ELR (cell line): ENCODE measurements at regions not wholly inside any gene's neighbourhood (a gene's known extent, or its start where the extent isn't known, plus 50 kb on each side); places are given as distances from the start of the nearest gene placed in this dataset.

Source experiments
- DNase-seq: peaks from one replicate; pipeline ENCODE4 v3.0.0-alpha.2; 2015; ENCODE audit warnings: low read depth

DNA sequence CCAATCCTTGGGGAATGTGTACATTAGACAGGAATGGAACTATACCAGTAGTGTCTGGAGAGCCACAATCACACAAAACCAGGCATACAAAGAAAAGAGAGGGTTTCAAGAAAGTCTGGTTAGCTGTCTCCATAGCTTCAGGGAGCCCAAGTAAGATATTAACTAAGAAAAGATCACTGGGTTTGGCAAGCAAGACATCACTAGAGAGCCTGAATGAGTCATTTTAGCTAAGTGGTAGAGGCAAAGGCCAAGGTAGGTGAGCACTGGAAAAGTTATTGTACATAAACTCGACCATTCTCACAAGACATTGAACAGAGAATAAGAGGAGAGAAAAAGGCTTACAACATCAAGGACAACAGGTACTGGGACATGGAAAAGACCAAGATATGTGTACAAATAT lies 143.8 kb upstream of the ARL4C start:
- DNase-seq, result no peak

GRCh38 chr2:234638966-234639365 lies 142.1 kb upstream of the ARL4C start:
- DNase-seq, result no peak

DNA sequence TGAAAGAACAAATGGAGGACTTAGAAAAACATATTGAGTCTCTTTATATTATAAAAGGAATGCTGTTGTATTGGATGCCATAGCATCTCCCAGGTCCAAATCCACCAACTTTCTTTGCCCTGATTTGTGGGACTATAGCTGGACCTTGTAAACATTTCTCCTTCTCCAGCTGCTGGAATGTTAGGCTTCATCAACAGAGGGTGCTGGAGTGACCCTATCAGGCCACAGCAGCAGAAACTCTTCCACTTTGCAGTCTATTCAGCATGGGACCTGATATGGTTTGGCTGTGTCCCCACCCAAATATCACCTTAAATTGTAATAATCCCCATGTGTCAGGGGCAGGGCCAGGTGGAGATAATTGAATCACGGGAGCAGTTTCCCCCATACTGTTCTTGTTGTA lies 138.4 kb upstream of the ARL4C start:
- DNase-seq, result no peak

- DNase-seq, result no peak
These were observed 136.8 kb upstream of the ARL4C start for GRCh38 chr2:234633581-234634230.

DNA sequence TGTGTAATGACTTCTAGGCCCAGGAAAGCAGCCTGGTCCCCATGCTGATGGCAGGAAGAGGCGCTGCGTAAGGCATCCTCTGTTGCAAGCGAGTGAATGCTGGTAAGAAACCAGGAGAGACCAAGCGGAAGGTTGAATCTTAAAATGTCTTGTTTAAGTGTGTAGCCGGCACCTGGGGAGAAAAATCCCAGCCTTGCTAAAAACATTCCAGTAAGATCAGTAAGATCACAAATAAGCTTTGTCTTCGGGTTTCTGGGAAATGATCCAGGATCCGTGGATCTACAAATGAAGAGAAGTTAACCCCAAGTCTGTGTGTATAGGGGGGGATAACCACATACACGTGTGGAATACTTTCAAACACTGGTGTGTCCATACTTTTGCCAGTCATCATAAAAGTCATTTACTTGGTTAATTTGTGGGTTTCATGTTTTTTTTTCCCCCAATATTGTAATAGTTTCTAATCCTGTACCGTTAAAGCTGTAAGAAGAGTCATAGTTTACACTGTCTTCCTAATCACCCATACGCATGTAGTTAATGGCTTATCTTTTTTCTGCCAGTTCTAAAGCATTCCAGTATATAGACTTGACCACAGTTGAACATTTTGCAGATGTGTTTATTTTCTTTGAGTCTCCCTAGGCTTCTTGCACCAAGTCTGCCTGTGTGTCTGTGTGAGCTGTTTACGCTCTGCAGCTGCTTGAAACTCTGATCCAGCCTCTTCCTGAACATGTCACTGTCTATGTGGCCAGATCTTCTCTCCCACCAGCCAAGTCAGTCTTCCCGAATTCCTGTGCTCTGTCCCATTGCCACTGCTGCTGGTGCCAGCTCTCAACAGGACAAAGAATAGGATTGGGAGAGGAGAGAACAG lies 135.9 kb upstream of the ARL4C start:
- peak; percentile 46 for DNase-seq

DNA sequence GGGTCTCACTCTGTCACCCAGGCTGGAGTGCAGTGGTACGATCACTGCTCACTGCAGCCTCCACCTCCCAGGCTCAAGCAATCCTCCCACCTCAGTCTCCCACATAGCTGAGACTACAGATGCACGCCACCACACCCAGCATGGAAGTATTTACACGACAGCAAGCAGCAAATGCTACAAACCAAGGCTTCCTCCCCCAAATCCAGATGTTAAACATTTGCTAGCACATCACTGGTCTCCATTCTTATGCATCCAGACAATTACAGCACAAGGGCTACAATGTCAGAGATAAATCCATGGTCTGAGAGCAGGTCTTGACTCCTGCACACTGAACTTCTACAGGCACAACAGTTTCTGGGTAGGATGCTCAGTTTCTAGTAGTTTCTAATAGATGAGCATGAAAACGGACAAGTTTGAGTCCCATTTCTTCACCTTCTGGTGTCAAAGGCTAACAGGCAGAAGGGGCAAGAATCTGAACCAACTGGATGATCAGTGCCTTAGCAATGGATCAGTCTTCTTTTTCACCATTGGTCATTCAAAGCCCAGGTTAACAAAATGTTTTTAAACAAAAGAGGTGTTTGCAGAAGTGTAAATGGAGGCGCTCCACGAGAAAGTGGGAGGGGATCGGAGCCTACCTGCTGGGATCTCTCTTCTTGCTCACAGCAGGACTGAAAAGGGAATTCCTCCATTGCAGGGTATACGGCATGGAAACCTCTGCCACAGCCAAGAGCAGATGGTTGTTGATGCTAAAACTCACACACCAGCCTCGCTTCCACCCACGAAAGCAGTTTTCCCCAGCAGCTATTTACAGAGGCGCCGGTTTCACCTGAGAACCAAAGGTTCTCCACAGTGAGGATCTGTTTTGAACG lies 135.0 kb upstream of the ARL4C start:
- no peak for DNase-seq

DNA sequence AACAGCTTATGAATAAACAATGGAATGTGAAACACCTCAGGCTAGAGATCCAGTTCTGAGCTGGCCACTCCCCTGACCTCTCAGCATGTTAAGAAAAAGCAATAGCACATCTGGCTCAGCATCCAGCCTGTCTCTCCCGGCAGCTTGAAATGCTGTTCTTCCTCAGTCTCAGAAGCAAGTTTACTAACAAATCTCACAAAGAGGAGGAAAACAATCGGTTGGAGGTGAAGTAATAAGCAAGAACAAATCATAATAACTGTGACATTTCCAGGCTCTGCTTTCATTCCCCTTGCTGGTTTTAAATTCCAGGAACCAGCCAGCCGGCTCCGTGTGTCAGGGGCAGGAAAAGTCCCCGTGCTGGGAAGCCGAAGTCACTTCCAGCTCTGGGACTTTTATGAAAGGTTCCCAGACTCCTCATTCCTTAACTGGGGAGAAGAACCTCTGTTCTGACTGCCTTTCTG lies 133.9 kb upstream of the ARL4C start:
- peak; percentile 32 for DNase-seq

DNA sequence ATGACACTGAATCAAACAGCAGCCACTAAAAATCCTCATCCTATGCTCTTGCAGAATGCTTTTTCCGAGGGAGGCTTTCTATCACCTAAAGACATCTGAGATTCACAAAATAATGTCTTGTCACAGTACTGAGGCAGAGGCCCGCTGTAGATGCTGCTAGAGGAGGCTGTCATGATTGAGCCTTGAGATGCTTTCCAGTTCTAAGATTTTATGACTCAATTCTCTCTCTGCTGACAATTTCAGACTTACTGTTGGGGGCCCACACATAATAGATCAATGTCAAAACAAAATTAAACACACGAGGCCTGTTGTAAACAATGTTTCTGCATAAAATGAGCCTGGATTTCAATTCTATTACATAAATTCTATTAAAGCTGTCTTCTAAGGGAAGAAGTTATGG lies 132.7 kb upstream of the ARL4C start:
- DNase-seq, result no peak

DNA sequence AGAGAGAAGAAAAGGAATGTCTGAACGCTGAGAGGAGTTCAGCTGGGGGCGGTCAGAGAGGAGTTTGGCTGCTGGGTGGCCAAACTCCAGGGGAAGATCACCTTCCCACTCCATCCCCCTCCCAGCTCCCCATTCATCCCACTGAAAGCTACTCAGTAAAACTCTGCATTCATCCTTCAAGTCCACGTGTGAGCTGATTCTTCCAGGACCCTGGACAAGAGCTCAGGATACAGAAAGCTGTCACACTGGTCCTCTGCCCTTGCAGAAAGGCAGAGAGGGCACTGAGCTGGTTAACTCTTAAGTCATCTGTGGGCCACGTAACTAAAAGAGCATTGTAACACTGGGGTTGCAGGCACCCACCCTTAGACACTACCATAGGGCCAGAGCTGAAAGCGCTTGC lies 132.1 kb upstream of the ARL4C start:
- DNase-seq, result no peak

- no peak for DNase-seq
These were observed 130.4 kb upstream of the ARL4C start for GRCh38 chr2:234627308-234627707.

DNA sequence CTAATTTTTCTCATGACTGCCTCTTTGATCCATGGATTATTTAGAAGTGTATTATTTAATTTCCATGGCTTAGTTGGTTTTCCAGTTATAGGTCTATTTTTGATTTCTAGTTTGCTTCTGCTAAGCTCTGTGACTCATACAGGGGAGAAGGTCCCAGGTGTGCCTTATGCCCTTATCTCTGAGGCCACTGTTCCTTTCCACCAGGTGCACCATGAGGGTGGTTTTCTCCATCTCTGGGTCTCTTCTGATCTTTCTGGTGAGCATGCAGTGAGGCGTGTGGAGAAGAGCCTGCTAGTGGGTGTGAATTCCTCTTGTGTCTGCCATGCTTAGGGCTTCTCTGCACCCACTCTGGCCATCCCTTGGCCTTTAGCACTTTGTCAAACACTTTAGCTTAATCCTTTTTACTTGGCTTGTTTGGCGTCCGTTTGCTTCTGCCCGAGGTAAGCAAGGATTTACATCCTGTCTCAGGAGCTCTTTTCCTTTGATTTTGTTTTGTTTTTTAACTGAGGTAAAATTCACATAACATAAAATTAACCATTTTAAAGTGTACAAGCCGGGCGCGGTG lies 129.8 kb upstream of the ARL4C start:
- no peak for DNase-seq

- DNase-seq, result no peak
These were observed 128.9 kb upstream of the ARL4C start for GRCh38 chr2:234625626-234626250.

DNA sequence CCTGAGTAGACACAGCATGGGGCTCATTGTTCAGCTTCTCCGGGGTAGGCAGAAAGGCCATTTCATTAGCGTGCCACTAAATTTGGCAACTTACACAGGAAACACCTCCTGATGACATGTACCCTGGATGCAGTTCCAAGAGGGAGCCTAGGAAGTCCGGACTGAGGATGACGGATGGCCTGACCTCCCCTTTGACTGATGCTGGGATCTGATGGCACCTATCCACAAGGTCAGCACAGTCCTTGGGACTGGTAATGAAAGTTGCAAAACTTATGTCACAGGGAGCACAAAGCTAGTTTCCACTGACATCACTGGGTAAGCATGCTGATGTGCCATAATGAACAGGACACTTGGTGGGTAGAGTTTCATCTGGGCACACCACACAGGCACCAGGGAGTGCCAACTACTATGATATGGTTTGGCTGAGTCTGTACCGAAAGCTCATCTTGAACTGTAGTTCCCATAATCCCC lies 126.7 kb upstream of the ARL4C start:
- DNase-seq, result no peak

DNA sequence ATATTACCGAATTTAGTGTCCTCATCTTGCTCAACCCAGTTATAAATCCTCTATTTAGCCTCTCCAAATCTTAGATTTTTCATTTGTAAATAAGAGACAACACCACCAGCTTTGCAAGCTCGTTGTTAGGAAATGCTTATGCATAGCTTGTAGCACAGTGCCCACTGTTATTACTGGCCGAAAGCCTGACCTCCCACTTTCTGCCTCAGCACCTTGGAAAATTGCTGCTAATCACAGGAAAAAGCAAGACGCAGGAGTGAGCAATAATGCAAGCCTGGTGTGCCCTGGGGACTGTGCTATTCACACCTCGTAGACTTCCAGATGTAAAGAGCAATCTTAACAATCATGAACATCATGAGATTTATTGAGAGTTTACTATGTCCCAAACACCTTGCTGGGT lies 124.2 kb upstream of the ARL4C start:
- DNase-seq, result no peak

GRCh38 chr2:234620018-234620417 lies 123.1 kb upstream of the ARL4C start:
- DNase-seq, result no peak

GRCh38 chr2:234615643-234616356 lies 118.9 kb upstream of the ARL4C start:
- DNase-seq, result no peak

- DNase-seq, result peak; percentile 49
These were observed 114.3 kb upstream of the ARL4C start for GRCh38 chr2:234611209-234611608.

DNA sequence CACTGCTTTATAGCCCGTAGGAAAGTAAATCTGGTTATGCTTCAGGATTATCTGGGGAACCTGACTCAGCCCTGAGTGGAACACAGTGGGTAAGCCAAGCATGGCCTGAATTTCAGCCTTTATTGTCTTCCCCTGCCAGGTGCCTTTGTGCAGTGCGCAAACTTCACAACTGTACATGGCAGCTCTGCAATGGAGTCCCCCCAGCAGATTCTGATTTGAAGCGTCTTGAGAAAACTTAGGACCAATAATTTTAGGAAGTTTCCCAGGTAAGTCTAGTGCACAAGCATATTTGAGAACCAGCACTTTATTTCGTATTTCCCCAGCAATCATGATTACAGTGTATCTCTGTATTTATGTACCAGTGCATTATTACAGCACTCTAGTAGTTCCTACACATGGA lies 112.1 kb upstream of the ARL4C start:
- DNase-seq, result no peak

GRCh38 chr2:234607691-234608090 lies 110.8 kb upstream of the ARL4C start:
- DNase-seq, result no peak

- no peak for DNase-seq
These were observed 110.0 kb upstream of the ARL4C start for GRCh38 chr2:234606896-234607295.

- DNase-seq, result no peak
These were observed 106.7 kb upstream of the ARL4C start for GRCh38 chr2:234603619-234604018.
